Fibroblast of pulmonary artery (primary cell): ENCODE measurements at regions not wholly inside any gene's neighbourhood (a gene's known extent, or its start where the extent isn't known, plus 50 kb on each side); places are given as distances from the start of the nearest gene placed in this dataset.

Source experiments
- DNase-seq: peaks from one replicate; pipeline ENCODE4 v3.0.0-alpha.2; 2010; ENCODE audit warnings: low read depth
- H3K4me3 ChIP-seq: replicated peaks from 2 replicates; pipeline ENCODE4 v1.5.1; 2011; ENCODE audit warnings: low read depth, mild to moderate bottlenecking, control low read depth, low read length, moderate library complexity
- TF ChIP-seq, protein P1 (sequence below): IDR thresholded peaks from 2 replicates; pipeline ENCODE4 v1.5.1; 2011; ENCODE audit warnings: mild to moderate bottlenecking, control low read depth, low read length, inconsistent platforms; ENCODE audit errors: missing control alignments

- no peak for DNase-seq
- TF ChIP-seq, protein P1, sequence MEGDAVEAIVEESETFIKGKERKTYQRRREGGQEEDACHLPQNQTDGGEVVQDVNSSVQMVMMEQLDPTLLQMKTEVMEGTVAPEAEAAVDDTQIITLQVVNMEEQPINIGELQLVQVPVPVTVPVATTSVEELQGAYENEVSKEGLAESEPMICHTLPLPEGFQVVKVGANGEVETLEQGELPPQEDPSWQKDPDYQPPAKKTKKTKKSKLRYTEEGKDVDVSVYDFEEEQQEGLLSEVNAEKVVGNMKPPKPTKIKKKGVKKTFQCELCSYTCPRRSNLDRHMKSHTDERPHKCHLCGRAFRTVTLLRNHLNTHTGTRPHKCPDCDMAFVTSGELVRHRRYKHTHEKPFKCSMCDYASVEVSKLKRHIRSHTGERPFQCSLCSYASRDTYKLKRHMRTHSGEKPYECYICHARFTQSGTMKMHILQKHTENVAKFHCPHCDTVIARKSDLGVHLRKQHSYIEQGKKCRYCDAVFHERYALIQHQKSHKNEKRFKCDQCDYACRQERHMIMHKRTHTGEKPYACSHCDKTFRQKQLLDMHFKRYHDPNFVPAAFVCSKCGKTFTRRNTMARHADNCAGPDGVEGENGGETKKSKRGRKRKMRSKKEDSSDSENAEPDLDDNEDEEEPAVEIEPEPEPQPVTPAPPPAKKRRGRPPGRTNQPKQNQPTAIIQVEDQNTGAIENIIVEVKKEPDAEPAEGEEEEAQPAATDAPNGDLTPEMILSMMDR, result no peak
- no peak overlapping the region for H3K4me3 ChIP-seq
Observed at GRCh38 chr9:99682378-99682777, 139.3 kb upstream of the NR4A3 start.

- DNase-seq, result no peak
- TF ChIP-seq, protein P1, result no peak
- no peak overlapping the region for H3K4me3 ChIP-seq
Observed at GRCh38 chr9:99682870-99683269, 138.8 kb upstream of the NR4A3 start.

GRCh38 chr9:99690573-99690972 is 131.1 kb upstream of the NR4A3 start:
- H3K4me3 ChIP-seq, result no peak overlapping the region
- no peak for DNase-seq
- TF ChIP-seq, protein P1, result no peak

DNA sequence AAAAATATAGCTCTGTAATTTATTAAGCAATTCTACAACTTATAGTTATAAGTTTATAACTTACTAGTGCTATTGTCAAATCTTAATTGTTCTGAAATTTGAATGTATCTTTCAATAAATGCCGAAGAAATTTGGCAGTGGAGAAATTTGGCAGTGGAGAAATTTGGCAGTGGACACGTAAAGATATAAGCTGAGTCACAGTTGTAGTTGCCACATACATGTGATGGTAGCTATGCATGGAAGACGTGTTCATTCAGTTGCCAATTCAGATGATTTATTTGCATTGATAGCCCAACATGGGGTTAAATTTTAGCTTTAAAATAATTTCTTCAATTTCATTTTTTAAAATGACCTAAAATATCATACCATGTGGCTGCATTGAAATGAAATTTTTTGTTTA is 127.8 kb upstream of the NR4A3 start:
- DNase-seq, result no peak
- TF ChIP-seq, protein P1, result no peak
- H3K4me3 ChIP-seq, result no peak overlapping the region

GRCh38 chr9:99694393-99694792 is 127.3 kb upstream of the NR4A3 start:
- no peak for DNase-seq
- TF ChIP-seq, protein P1, result no peak
- H3K4me3 ChIP-seq, result no peak overlapping the region

- no peak for DNase-seq
- H3K4me3 ChIP-seq, result no peak overlapping the region
- TF ChIP-seq, protein P1, result no peak
Observed at GRCh38 chr9:99699396-99699795, 122.3 kb upstream of the NR4A3 start.

- DNase-seq, result no peak
- H3K4me3 ChIP-seq, result no peak overlapping the region
- TF ChIP-seq, protein P1, result no peak
Observed at GRCh38 chr9:99712214-99712613, 109.5 kb upstream of the NR4A3 start.
